Suprapubic skin (tissue), 4 donors: ENCODE measurements at regions not wholly inside any gene's neighbourhood (a gene's known extent, or its start where the extent isn't known, plus 50 kb on each side); places are given as distances from the start of the nearest gene placed in this dataset.

Source experiments
- DNase-seq, 2 donors: peaks; one replicate each; pipeline ENCODE4 v3.0.0-alpha.2; 2019; ENCODE audit warnings: low spot score in 2 of 2
- H3K27ac ChIP-seq: fragments of 200-600 bp; sonication (generic); one replicate; pipeline ENCODE4 v1.5.1; 2019
- H3K27me3 ChIP-seq: fragments of 200-600 bp; sonication (generic); one replicate; pipeline ENCODE4 v1.5.1; 2019
- H3K36me3 ChIP-seq: fragments of 200-600 bp; sonication (generic); one replicate; pipeline ENCODE4 v1.5.1; 2019
- H3K4me1 ChIP-seq: fragments of 200-600 bp; sonication (generic); one replicate; pipeline ENCODE4 v1.5.1; 2019
- H3K4me3 ChIP-seq: fragments of 200-600 bp; sonication (generic); one replicate; pipeline ENCODE4 v1.5.1; 2019; ENCODE audit warnings: mild to moderate bottlenecking
- H3K9me3 ChIP-seq: fragments of 200-600 bp; sonication (generic); one replicate; pipeline ENCODE4 v1.5.1; 2019
- EP300 ChIP-seq: sonication (generic); formaldehyde crosslinking; IDR thresholded peaks from one replicate; pipeline ENCODE4 v1.6.1; 2017; ENCODE audit warnings: antibody characterized with exemption
- POLR2A ChIP-seq, 2 donors: fragments of 450-650 bp; IDR thresholded peaks; one replicate each; pipeline ENCODE4 v1.6.1; 2017; ENCODE audit warnings: antibody characterized with exemption in 2 of 2, mild to moderate bottlenecking in 2 of 2, moderate library complexity in 2 of 2
- POLR2AphosphoS5 ChIP-seq, 3 donors: sonication (generic); formaldehyde crosslinking; IDR thresholded peaks; one replicate each; pipeline ENCODE4 v1.6.1; 2017; ENCODE audit warnings: antibody characterized with exemption in 3 of 3
- WGBS: methylation state at CpG from one replicate; pipeline ENCODE4 v1.1.5; 2018; 5-methylcytosine and 5-hydroxymethylcytosine counted together
- TF ChIP-seq, protein P1 (sequence below), 2 donors: fragments of 200-600 bp in 1 of 2; fragments of 450-650 bp in 1 of 2; sonication (generic) in 1 of 2; IDR thresholded peaks; one replicate each; pipeline ENCODE4 v1.5.1; 2016 to 2019; ENCODE audit warnings: antibody characterized with exemption in 2 of 2, mild to moderate bottlenecking in 1 of 2, moderate library complexity in 1 of 2

DNA sequence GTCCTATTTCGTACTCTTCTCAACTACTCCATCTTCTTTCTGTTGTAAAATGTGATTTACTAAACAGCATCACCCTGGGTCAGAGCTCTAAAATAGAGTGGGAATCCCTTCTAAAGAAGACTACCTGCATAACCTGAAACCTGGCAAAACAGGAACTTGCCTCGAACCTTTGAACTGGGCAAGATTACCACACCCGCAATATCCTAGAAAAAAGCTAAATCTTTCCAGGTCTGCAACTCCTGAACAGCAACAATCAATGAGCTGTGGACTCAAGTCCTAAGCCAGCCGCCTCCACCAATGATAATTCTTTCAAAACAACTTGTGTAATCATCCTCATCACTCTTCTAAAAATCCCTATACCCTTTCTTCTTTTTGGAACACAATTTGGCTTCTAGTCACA, 824.2 kb upstream of the COBL start:
- no peaks in the 10 kb centered on the region for H3K4me1 ChIP-seq
- no peak overlapping the region for H3K4me3 ChIP-seq
- no peaks in the 10 kb centered on the region for H3K36me3 ChIP-seq
- DNase-seq, result no peak
- H3K9me3 ChIP-seq, result peaks cover 9% of the 10 kb centered on the region
- 89% methylated on average over 4 of the region's 4 CpGs for WGBS
- H3K27ac ChIP-seq, result no peak overlapping the region
- no peaks in the 10 kb centered on the region for H3K27me3 ChIP-seq
- TF ChIP-seq, protein P1, sequence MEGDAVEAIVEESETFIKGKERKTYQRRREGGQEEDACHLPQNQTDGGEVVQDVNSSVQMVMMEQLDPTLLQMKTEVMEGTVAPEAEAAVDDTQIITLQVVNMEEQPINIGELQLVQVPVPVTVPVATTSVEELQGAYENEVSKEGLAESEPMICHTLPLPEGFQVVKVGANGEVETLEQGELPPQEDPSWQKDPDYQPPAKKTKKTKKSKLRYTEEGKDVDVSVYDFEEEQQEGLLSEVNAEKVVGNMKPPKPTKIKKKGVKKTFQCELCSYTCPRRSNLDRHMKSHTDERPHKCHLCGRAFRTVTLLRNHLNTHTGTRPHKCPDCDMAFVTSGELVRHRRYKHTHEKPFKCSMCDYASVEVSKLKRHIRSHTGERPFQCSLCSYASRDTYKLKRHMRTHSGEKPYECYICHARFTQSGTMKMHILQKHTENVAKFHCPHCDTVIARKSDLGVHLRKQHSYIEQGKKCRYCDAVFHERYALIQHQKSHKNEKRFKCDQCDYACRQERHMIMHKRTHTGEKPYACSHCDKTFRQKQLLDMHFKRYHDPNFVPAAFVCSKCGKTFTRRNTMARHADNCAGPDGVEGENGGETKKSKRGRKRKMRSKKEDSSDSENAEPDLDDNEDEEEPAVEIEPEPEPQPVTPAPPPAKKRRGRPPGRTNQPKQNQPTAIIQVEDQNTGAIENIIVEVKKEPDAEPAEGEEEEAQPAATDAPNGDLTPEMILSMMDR (IDR thresholded peaks at IDR 0.05), result no peak
- TF ChIP-seq POLR2A (IDR thresholded peaks at IDR 0.05) (no peak), POLR2AphosphoS5 (IDR thresholded peaks at IDR 0.05) (no peak), EP300 (no peak)

DNA sequence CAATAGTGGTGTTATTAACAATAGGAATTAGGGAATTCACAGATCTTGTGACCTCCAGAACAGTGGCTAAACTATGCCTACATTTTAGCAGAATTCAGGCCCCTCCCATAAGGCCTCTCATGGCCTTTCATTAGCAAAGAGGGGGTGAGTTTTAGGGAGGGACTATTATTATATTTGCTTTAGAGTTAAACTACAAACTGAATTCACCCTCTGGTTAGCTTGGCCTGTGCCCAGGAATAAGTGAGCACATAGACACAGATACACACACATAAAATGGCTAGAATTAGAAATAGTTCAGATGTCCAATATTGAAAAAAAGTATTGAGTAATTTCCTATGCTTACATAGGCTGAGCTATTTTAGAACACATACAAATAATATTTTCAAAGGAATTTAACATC, 818.8 kb upstream of the COBL start:
- no peak overlapping the region for H3K4me3 ChIP-seq
- no peak overlapping the region for H3K27ac ChIP-seq
- DNase-seq, result no peak
- H3K4me1 ChIP-seq, result no peaks in the 10 kb centered on the region
- H3K36me3 ChIP-seq, result no peaks in the 10 kb centered on the region
- no peaks in the 10 kb centered on the region for H3K27me3 ChIP-seq
- H3K9me3 ChIP-seq, result peaks cover 13% of the 10 kb centered on the region
- TF ChIP-seq POLR2AphosphoS5 (IDR thresholded peaks at IDR 0.05) (no peak), POLR2A (IDR thresholded peaks at IDR 0.05) (no peak), EP300 (no peak)
- TF ChIP-seq, protein P1 (IDR thresholded peaks at IDR 0.05), result no peak

DNA sequence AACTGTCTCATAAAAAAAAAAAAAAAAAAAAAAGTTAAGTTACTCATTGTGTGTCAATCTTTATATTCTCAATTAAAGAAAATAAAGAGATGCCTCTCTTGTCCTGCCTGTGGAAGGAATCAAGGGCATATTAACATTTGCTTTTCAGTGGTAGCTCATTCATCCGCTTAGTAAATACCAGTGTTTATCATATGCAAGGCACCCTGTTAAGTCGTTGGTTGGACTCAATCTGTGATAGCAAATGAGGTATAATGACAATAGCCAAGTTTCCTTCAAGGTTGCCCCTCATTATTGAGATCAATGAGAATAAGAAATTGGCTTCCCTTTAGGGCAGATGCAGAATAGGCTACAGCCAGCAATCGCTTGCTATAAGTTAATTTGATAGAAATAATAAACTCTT, 812.7 kb upstream of the COBL start:
- WGBS, result 76% methylated on average over 3 of the region's 3 CpGs
- no peaks in the 10 kb centered on the region for H3K4me1 ChIP-seq
- H3K27me3 ChIP-seq, result no peaks in the 10 kb centered on the region
- TF ChIP-seq POLR2AphosphoS5 (IDR thresholded peaks at IDR 0.05), result no peak
- no peak for TF ChIP-seq POLR2A (IDR thresholded peaks at IDR 0.05)
- TF ChIP-seq, protein P1 (IDR thresholded peaks at IDR 0.05), result no peak
- no peak for TF ChIP-seq EP300
- H3K9me3 ChIP-seq, result no peaks in the 10 kb centered on the region
- no peak overlapping the region for H3K4me3 ChIP-seq
- H3K36me3 ChIP-seq, result no peaks in the 10 kb centered on the region
- no peak overlapping the region for H3K27ac ChIP-seq
- DNase-seq, result no peak

DNA sequence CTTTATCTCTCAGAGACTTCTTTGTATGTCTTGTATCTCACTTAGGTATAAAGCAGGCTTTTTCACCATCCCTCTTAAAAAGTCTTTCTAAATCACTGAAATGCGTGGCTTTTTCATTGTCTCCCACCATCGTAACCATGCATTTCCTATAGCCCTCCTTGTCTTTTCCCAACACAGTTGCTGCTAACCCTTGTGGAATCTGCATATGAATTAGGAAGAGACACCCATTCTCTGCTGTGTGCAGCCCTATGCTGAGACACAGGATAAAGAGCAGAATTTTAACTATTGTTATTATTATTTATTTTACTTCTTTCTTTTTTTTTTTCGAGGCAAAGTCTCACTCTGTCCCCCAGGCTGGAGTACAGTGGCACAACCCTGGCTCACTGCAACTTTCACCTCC, 804.3 kb upstream of the COBL start:
- H3K4me1 ChIP-seq, result no peaks in the 10 kb centered on the region
- no peaks in the 10 kb centered on the region for H3K9me3 ChIP-seq
- TF ChIP-seq POLR2A (IDR thresholded peaks at IDR 0.05) (no peak), POLR2AphosphoS5 (IDR thresholded peaks at IDR 0.05) (no peak)
- TF ChIP-seq, protein P1 (IDR thresholded peaks at IDR 0.05), result no peak
- DNase-seq, result no peak
- H3K27ac ChIP-seq, result no peak overlapping the region
- WGBS, result 46% methylated on average over 3 of the region's 3 CpGs
- H3K4me3 ChIP-seq, result no peak overlapping the region
- no peaks in the 10 kb centered on the region for H3K36me3 ChIP-seq
- H3K27me3 ChIP-seq, result no peaks in the 10 kb centered on the region

DNA sequence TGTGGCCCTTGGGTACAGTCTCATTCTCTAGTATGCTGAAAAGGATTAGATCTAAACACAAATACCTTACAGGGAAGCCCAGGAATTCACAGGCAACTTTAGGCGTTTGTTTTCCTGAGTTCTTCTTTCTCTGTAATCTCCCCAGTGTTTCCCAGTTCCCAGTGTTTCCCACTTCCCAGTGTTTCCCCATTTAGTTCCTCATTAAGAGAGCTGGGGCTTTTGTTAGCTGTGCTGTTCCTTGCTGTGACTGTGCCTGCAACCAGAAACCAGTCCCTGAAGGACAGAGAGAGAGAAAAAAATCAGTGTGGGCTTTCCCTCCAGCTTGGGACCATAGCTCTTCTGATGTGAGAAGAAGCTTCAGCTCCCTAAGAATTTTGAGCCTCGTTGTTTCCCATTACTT, 802.9 kb upstream of the COBL start:
- TF ChIP-seq POLR2A (IDR thresholded peaks at IDR 0.05), result no peak
- no peak for TF ChIP-seq POLR2AphosphoS5 (IDR thresholded peaks at IDR 0.05)
- TF ChIP-seq, protein P1 (IDR thresholded peaks at IDR 0.05), result no peak
- no peak for TF ChIP-seq EP300
- 23% methylated on average over 2 of the region's 2 CpGs for WGBS
- Histone ChIP-seq H3K36me3 (no peaks in the 10 kb centered on the region), H3K9me3 (no peaks in the 10 kb centered on the region), H3K27ac (no peak overlapping the region), H3K4me3 (no peak overlapping the region), H3K4me1 (no peaks in the 10 kb centered on the region), H3K27me3 (no peaks in the 10 kb centered on the region)
- no peak for DNase-seq
